NCI-H2107 treated with DMSO at 0.1 percent for 48 hours (cell line): ENCODE measurements at regions not wholly inside any gene's neighbourhood (a gene's known extent, or its start where the extent isn't known, plus 50 kb on each side); places are given as distances from the start of the nearest gene placed in this dataset.
"Not testable (repeated sequence)": the region's sequence is repeated elsewhere in the genome, so short reads cannot be mapped to it uniquely, and the experiment has no call there.

Experiments used
- DNase-seq: peaks from one replicate; lab custom pipeline; 2025; ENCODE audit not compliant: unreplicated experiment; lab: John Stamatoyannopoulos, UW

GRCh38 chr10:109215291-109216075, 707.8 kb downstream of the XPNPEP1 start:
- DNase-seq = no peak

DNA sequence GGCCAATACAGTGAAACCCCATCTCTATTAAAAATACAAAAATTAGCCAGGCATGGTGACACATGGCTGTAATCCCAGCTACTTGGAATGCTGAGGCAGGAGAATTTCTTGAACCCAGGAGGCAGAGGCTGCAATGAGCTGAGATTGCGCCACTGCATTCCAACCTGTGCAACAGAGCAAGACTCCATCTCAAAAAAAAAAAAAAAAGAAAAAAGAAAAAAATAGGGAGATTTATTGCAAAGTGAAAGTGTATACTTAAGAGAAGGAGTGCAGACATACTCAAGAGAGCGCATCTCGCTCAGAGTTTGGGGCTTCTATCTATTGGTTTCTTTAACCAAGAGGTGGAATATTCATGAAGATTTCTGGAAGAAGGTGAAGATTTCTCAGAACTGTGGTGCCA, 708.4 kb downstream of the XPNPEP1 start:
- not testable (repeated sequence) for DNase-seq

DNA sequence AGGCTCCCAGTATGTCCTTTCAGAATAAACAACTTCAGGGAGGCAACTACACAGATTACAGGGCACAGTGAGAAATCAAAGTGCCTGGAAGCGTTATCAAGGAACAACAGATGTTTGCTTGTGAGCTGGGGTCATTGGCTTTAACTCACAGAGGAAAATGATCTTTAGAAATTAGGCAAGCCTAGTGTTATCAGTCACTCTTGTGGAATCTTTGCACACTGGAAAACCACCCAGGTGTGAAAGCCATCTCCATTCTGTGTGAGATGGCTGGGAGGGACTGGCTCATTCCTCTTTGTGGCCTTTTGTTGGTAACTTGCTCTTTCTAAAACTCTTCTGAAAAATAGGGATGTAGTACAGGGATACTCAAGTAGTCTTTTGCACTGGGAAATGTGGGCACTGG, 716.0 kb downstream of the XPNPEP1 start:
- DNase-seq = no peak

DNA sequence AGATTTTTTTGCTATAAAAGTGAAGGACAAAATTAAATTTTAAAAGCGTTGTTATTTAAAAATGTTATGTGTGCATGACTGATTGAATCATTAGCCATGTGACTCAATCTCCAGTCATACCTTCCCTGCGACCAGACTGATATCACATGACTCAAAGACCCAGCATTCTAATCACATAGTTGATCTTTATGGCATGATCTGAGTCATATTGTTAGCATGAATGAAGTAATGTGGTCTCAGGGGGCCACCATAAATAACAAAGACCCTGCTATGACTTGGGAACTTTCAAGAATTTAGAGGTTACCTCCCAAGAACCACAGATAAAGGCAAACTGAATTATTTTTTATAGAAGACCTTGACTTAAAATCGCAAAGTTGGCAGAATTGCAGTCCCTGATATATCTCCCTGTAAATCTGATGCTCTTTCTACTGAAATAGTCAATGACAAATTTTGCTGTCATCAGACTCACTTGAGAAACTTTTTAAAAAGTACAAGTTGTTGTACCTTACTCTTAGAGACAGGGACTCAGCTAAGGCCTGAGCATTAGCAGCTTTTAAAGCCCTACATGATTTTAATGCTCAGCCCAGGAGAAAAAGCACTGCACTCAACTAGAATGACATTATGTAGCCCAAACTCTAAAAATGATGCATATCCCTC, 717.3 kb downstream of the XPNPEP1 start:
- DNase-seq = no peak

- no peak for DNase-seq
Observed at GRCh38 chr10:109203646-109204353, 719.5 kb downstream of the XPNPEP1 start.

GRCh38 chr10:109202111-109202510, 721.2 kb downstream of the XPNPEP1 start:
- no peak for DNase-seq

GRCh38 chr10:109200646-109201045, 722.7 kb downstream of the XPNPEP1 start:
- DNase-seq = no peak

DNA sequence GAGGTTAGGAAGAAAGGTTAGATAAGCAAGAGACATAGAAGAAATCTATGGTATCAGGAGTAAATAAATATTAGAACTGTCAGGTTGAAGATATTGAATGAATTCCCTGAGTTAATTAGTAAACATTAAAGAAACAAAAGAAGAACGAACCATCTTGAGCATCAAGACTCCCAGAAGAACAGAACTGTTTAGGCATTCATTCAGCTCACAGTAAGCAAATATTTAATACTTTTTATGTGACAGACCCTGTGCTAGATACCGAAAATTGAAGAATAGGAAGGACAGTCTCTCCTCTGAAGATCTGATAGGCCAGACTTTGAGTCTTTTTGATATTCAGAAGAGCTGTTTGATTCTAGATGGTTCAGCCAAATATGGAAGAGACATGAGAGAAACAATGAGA, 731.5 kb downstream of the XPNPEP1 start:
- DNase-seq = no peak

- no peak for DNase-seq
Observed at GRCh38 chr10:109191341-109191740, 732.0 kb downstream of the XPNPEP1 start.

GRCh38 chr10:109187677-109188076, 735.6 kb downstream of the XPNPEP1 start:
- no peak for DNase-seq

GRCh38 chr10:109183366-109183765, 739.9 kb downstream of the XPNPEP1 start:
- DNase-seq = no peak

GRCh38 chr10:109178591-109178990, 744.7 kb downstream of the XPNPEP1 start:
- DNase-seq = no peak

GRCh38 chr10:109174526-109174925, 748.8 kb downstream of the XPNPEP1 start:
- no peak for DNase-seq

GRCh38 chr10:109173937-109174336, 749.4 kb downstream of the XPNPEP1 start:
- DNase-seq = no peak

DNA sequence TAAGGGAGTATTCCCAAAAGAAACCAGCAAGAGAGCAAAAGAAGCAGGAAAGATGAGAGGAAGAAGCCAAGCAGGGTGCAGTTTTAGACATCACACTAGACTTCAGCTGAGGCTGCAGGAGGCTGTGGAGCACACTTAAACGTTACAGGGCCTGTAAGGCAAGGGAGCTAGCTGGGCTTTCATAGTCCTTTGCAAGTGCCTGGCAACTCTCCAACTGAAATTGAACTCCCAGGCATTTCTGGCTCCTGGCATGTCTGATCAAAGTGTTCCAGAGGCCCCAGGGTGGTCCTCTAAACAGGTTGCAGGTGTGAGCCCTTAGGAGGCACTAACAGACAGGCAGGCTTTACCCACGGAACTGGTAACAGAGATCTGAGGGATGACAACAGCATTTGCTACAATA, 750.2 kb downstream of the XPNPEP1 start:
- no peak for DNase-seq

DNA sequence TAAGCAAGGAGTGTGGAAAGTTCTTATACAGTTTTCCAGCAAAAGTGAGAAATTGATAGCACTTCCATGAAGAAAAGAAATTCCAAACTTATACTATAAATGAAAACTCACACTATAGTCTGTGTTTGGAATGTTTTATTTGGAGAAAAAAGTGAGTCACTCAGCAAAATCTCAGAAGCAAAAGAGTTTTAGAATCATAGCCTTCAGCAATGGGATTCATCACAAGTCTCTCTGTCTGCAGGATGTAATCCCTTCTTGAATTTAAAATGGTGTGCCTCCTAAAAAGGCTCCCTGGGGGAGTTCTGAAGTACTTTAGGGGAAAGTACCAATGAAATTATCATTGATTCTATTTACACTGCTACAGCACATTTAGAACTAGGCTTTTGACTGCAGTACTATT, 756.4 kb downstream of the XPNPEP1 start:
- DNase-seq = no peak

- no peak for DNase-seq
Observed at GRCh38 chr10:109159351-109159750, 764.0 kb downstream of the XPNPEP1 start.

DNA sequence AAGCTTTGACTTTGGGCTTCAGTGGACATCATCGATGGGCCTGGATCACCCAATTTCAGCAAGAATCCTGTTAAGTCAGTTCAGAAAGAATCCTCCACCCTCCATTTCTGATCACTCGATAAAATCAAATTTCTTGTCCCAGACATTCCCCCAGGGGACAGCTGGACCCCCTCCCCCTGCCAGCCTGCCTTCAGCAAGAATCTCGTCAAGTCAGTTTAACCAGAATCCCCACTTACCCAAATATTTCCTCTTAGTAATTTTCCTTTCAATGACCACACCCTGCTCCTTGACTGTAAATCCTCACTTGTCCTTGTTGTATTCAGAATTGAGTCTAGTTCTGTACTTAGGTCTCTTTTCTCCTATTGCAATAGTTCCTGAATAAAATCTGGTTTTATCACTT, 766.9 kb downstream of the XPNPEP1 start:
- DNase-seq = no peak

GRCh38 chr10:109149666-109150350, 773.5 kb downstream of the XPNPEP1 start:
- DNase-seq = no peak

GRCh38 chr10:109127363-109127762, 795.9 kb downstream of the XPNPEP1 start:
- DNase-seq = no peak

GRCh38 chr10:109126541-109126940, 796.8 kb downstream of the XPNPEP1 start:
- DNase-seq = no peak
